ENCODE measurements at regions not wholly inside any gene's neighbourhood (a gene's known extent, or its start where the extent isn't known, plus 50 kb on each side); places are given as distances from the start of the nearest gene placed in this dataset.
"Not testable (repeated sequence)": the region's sequence is repeated elsewhere in the genome, so short reads cannot be mapped to it uniquely, and the experiment has no call there.

GRCh38 chr16:17037499-17037898 lies 433.3 kb downstream of the XYLT1 start:
- intact Hi-C loops (cut with DNase I; ENCODE audit: low total_unique reads), result no loop called here
- H3K9me3 ChIP-seq, result no peaks in the 10 kb centered on the region
- no peak for DNase-seq
- no peak for TF ChIP-seq CTCF (IDR thresholded peaks at IDR 0.05)
- no peak for TF ChIP-seq POLR2A (IDR thresholded peaks at IDR 0.05)
- no peak overlapping the region for H3K4me3 ChIP-seq
- no peaks in the 10 kb centered on the region for H3K27me3 ChIP-seq
- H3K27ac ChIP-seq, result no peak overlapping the region
- H3K4me1 ChIP-seq, result no peaks in the 10 kb centered on the region
- H3K36me3 ChIP-seq, result no peaks in the 10 kb centered on the region

- TF ChIP-seq CTCF (IDR thresholded peaks at IDR 0.05) (no peak), POLR2A (IDR thresholded peaks at IDR 0.05) (no peak)
- H3K36me3 ChIP-seq, result no peaks in the 10 kb centered on the region
- no peak for DNase-seq
- no peak overlapping the region for H3K4me3 ChIP-seq
- intact Hi-C loops (cut with DNase I; ENCODE audit: low total_unique reads), result no loop called here
- H3K4me1 ChIP-seq, result no peaks in the 10 kb centered on the region
- no peaks in the 10 kb centered on the region for H3K27me3 ChIP-seq
- H3K9me3 ChIP-seq, result no peaks in the 10 kb centered on the region
- H3K27ac ChIP-seq, result no peak overlapping the region
These were observed 432.3 kb downstream of the XYLT1 start for GRCh38 chr16:17038415-17038814.

- H3K27ac ChIP-seq; intact Hi-C loops (cut with DNase I; ENCODE audit: low total_unique reads); H3K4me3 ChIP-seq; H3K4me1 ChIP-seq; DNase-seq; H3K9me3 ChIP-seq; H3K36me3 ChIP-seq; H3K27me3 ChIP-seq: not testable (repeated sequence)
These were observed 421.7 kb downstream of the XYLT1 start for GRCh38 chr16:17049109-17049508.

GRCh38 chr16:17050468-17050867 lies 420.3 kb downstream of the XYLT1 start:
- H3K4me3 ChIP-seq, result no peak overlapping the region
- H3K27ac ChIP-seq, result no peak overlapping the region
- peaks cover 0 to 3% of the 10 kb centered on the region in 2 donors for H3K36me3 ChIP-seq
- H3K4me1 ChIP-seq, result no peaks in the 10 kb centered on the region
- H3K9me3 ChIP-seq, result no peaks in the 10 kb centered on the region
- TF ChIP-seq POLR2A (IDR thresholded peaks at IDR 0.05), result no peak
- TF ChIP-seq CTCF (IDR thresholded peaks at IDR 0.05), result no peak
- no peak for DNase-seq
- H3K27me3 ChIP-seq, result no peaks in the 10 kb centered on the region
- intact Hi-C loops (cut with DNase I; ENCODE audit: low total_unique reads), result no loop called here

Data from uterus (tissue), 3 donors.